ENCODE measurements at regions not wholly inside any gene's neighbourhood (a gene's known extent, or its start where the extent isn't known, plus 50 kb on each side); places are given as distances from the start of the nearest gene placed in this dataset.

DNA sequence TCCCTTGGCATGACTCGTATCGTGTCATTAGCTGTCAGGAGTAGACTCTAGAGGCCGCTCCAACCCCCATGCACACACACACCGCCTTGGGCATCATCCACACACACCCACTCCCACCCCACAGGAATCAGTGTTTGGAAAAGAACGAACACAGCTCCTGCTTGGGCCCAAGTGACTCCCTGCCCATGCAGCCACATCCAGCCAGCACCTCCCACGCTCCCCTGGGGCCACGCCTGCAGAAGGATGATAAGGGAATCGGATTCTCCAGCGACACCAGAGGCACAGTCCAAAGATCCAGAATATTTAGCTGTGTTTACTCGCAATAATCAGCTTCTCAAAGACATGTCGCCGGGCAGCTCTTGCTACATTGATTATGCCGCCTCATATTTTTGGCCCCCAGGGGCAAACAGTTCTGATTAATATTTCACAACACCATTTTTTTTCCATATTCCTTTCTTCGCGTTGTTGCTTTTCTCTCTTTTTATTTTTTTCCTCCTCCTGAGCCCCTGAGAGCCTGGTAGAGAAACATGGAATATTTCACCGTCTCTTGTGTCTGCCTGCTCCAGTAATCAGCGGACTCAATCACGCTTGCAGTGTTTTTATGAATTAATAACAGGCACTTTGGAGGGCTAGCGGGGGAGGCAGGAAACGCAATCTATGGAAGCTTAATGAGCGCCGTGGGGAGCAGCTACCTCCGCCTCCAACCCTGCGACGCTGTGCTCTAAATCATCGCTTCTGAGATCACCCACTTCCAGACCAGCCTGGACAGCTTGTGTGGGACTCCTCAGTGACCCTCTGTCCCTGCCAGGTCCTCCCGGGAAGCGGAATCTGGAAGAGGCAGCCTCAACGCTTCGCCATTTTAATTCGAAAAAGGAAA lies 221.4 kb downstream of the TLE3 start:
- TF ChIP-seq, protein P1, sequence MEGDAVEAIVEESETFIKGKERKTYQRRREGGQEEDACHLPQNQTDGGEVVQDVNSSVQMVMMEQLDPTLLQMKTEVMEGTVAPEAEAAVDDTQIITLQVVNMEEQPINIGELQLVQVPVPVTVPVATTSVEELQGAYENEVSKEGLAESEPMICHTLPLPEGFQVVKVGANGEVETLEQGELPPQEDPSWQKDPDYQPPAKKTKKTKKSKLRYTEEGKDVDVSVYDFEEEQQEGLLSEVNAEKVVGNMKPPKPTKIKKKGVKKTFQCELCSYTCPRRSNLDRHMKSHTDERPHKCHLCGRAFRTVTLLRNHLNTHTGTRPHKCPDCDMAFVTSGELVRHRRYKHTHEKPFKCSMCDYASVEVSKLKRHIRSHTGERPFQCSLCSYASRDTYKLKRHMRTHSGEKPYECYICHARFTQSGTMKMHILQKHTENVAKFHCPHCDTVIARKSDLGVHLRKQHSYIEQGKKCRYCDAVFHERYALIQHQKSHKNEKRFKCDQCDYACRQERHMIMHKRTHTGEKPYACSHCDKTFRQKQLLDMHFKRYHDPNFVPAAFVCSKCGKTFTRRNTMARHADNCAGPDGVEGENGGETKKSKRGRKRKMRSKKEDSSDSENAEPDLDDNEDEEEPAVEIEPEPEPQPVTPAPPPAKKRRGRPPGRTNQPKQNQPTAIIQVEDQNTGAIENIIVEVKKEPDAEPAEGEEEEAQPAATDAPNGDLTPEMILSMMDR (IDR thresholded peaks at IDR 0.05), result no peak
- no peak for TF ChIP-seq POLR2A (IDR thresholded peaks at IDR 0.05)
